IMR-90 (cell line): ENCODE measurements at regions not wholly inside any gene's neighbourhood (a gene's known extent, or its start where the extent isn't known, plus 50 kb on each side); places are given as distances from the start of the nearest gene placed in this dataset.

Experiments used
- ATAC-seq: fragments of 200-7000 bp; cut with Tn5 transposase; 2 replicates; pipeline ENCODE4 v1.9.1; 2020; ENCODE audit warnings: low read depth, mild to moderate bottlenecking, moderate library complexity
- BruUV-seq: library from RNA; stranded (reverse); fragments of 400-500 nt; replicated peaks from 2 replicates; lab custom pipeline; 2021; lab: Mats Ljungman, UMichigan
- CTCF ChIA-PET: fragments of 300-600 bp; formaldehyde crosslinking; extraction: SDS; loops from one replicate; lab custom pipeline; 2021; ENCODE audit warnings: antibody characterized with exemption; lab: Yijun Ruan, JAX
- POLR2A ChIA-PET: fragments of 300-600 bp; sonication (Branson Sonifier 250); formaldehyde crosslinking; loops from one replicate; lab custom pipeline; 2022; ENCODE audit warnings: antibody characterized with exemption; ENCODE audit not compliant: unreplicated experiment; lab: Charles Lee
- DNase-seq: peaks from one replicate; pipeline ENCODE4 v3.0.0; 2013
- H2AFZ ChIP-seq: replicated peaks from 2 replicates; pipeline ENCODE3; 2013; ENCODE audit warnings: low read length, mild to moderate bottlenecking; ENCODE audit not compliant: poor library complexity
- H2AK5ac ChIP-seq: 2 replicates; pipeline ENCODE4 v1.6.1; 2013; ENCODE audit warnings: low read depth, low read length, inconsistent platforms
- H2AK9ac ChIP-seq: replicated peaks from 2 replicates; pipeline ENCODE3; 2013; ENCODE audit warnings: mild to moderate bottlenecking, low read depth, low read length, moderate library complexity; ENCODE audit not compliant: poor library complexity
- H2BK120ac ChIP-seq: 2 replicates; pipeline ENCODE4 v1.6.1; 2013; ENCODE audit warnings: low read depth, low read length, inconsistent platforms
- H2BK15ac ChIP-seq: 3 replicates; pipeline ENCODE4 v1.6.1; 2013; ENCODE audit warnings: low read depth, low read length, inconsistent platforms
- H2BK20ac ChIP-seq: 2 replicates; pipeline ENCODE4 v1.6.1; 2013; ENCODE audit warnings: low read depth, mild to moderate bottlenecking, inconsistent platforms, low read length, moderate library complexity
- H2BK5ac ChIP-seq: 2 replicates; pipeline ENCODE4 v1.6.1; 2013; ENCODE audit warnings: mild to moderate bottlenecking, low read depth, low read length, inconsistent platforms; ENCODE audit not compliant: poor library complexity, severe bottlenecking
- H3K14ac ChIP-seq: replicated peaks from 2 replicates; pipeline ENCODE4 v1.6.1; 2013; ENCODE audit warnings: low read depth, low read length, inconsistent platforms
- H3K18ac ChIP-seq: 2 replicates; pipeline ENCODE4 v1.6.1; 2013; ENCODE audit warnings: low read depth, low read length, control low read depth
- H3K23ac ChIP-seq: 2 replicates; pipeline ENCODE4 v1.6.1; 2013; ENCODE audit warnings: low read depth, low read length, inconsistent platforms
- H3K27ac ChIP-seq: 2 replicates; pipeline ENCODE4 v1.5.1; 2013; ENCODE audit warnings: mild to moderate bottlenecking, control low read depth, low read length; ENCODE audit not compliant: insufficient read depth
- H3K27me3 ChIP-seq: 2 replicates; pipeline ENCODE4 v1.6.1; 2013; ENCODE audit warnings: low read length; ENCODE audit not compliant: control insufficient read depth, insufficient read depth
- H3K36me3 ChIP-seq: 2 replicates; pipeline ENCODE4 v1.6.1; 2013; ENCODE audit warnings: low read length, mixed read lengths; ENCODE audit not compliant: control insufficient read depth, insufficient read depth
- H3K4ac ChIP-seq: 2 replicates; pipeline ENCODE4 v1.6.1; 2013; ENCODE audit warnings: low read depth, low read length, inconsistent platforms
- H3K4me1 ChIP-seq: 2 replicates; pipeline ENCODE4 v1.6.1; 2013; ENCODE audit warnings: low read length, mixed read lengths; ENCODE audit not compliant: control insufficient read depth, insufficient read depth
- H3K4me2 ChIP-seq: 2 replicates; pipeline ENCODE4 v1.6.1; 2013; ENCODE audit warnings: low read depth, mild to moderate bottlenecking, control low read depth, low read length, moderate library complexity
- H3K4me3 ChIP-seq: 2 replicates; pipeline ENCODE4 v1.5.1; 2013; ENCODE audit warnings: low read depth, mild to moderate bottlenecking, control low read depth, low read length, moderate library complexity; ENCODE audit not compliant: insufficient read depth
- H3K56ac ChIP-seq: 2 replicates; pipeline ENCODE4 v1.6.1; 2013; ENCODE audit warnings: low read length, inconsistent platforms; ENCODE audit not compliant: insufficient read depth; ENCODE audit errors: extremely low read depth
- H3K79me1 ChIP-seq, 2 experiments: 2 replicates each; pipeline ENCODE4 v1.6.1; 2013; ENCODE audit warnings: low read length in 2 of 2, inconsistent platforms in 1 of 2, low read depth in 1 of 2
- H3K9ac ChIP-seq: 2 replicates; pipeline ENCODE4 v1.6.1; 2013; ENCODE audit warnings: low read depth, low read length, control low read depth
- H3K9me1 ChIP-seq: 2 replicates; pipeline ENCODE4 v1.6.1; 2013; ENCODE audit warnings: low read length, inconsistent platforms; ENCODE audit not compliant: insufficient read depth
- H3K9me3 ChIP-seq: 2 replicates; pipeline ENCODE4 v1.6.1; 2013; ENCODE audit warnings: low read length; ENCODE audit not compliant: control insufficient read depth, insufficient read depth
- H4K20me1 ChIP-seq: 2 replicates; pipeline ENCODE4 v1.6.1; 2013; ENCODE audit warnings: low read length, inconsistent platforms; ENCODE audit not compliant: insufficient read depth
- H4K5ac ChIP-seq: 2 replicates; pipeline ENCODE4 v1.6.1; 2013; ENCODE audit warnings: mild to moderate bottlenecking, low read depth, low read length, control low read depth
- H4K8ac ChIP-seq, 2 experiments: 2 replicates each; pipeline ENCODE4 v1.6.1; 2013; ENCODE audit warnings: low read depth in 2 of 2, low read length in 2 of 2, control low read depth in 1 of 2, inconsistent platforms in 1 of 2
- H4K91ac ChIP-seq: 2 replicates; pipeline ENCODE4 v1.6.1; 2013; ENCODE audit warnings: low read depth, low read length, inconsistent platforms; ENCODE audit not compliant: insufficient read depth
- CTCF ChIP-seq: conservative IDR thresholded peaks from 2 replicates; pipeline ENCODE4 v1.5.1; 2012; ENCODE audit warnings: mild to moderate bottlenecking, low read depth, low read length, improper control_type of control experiment
- MAZ ChIP-seq: IDR thresholded peaks from 2 replicates; pipeline ENCODE4 v1.6.1; 2012; ENCODE audit warnings: low read depth, mild to moderate bottlenecking, low read length, improper control_type of control experiment, moderate library complexity, borderline replicate concordance
- RFX5 ChIP-seq: IDR thresholded peaks from 2 replicates; pipeline ENCODE4 v1.8.0; 2012; ENCODE audit warnings: low read depth, mild to moderate bottlenecking, low read length, moderate library complexity
- USF2 ChIP-seq: fragments of 150-350 bp; IDR thresholded peaks from 2 replicates; pipeline ENCODE4 v1.6.1; 2017; ENCODE audit warnings: mild to moderate bottlenecking, antibody characterized with exemption, low read length, low read depth
- WGBS, 2 experiments: methylation state at CpG; one replicate each; pipeline versions ENCODE4 v1.1.5 to v1.1.7; 2013; ENCODE audit warnings: missing lambda C conversion rate in 2 of 2; ENCODE audit not compliant: insufficient read length in 1 of 2; ENCODE audit errors: extremely low coverage in 2 of 2; 5-methylcytosine and 5-hydroxymethylcytosine counted together
- dilution Hi-C: fragments of 300-500 bp; cut with HindIII; formaldehyde crosslinking; loops from one replicate; pipeline ENCODE4 v1.14.3; 2018; ENCODE audit warnings: low sequenced_read_pairs; ENCODE audit not compliant: unreplicated experiment
- in situ Hi-C: fragments of 300-500 bp; cut with MboI; formaldehyde crosslinking; loops from 3 replicates; pipeline ENCODE4 v1.14.3; 2019; ENCODE audit warnings: low sequenced_read_pairs, inconsistent platforms, mixed read lengths
- intact Hi-C: fragments of 100-400 bp; cut with micrococcal nuclease; formaldehyde crosslinking; loops from 2 replicates; pipeline ENCODE4 v1.10.0; 2022

- Histone ChIP-seq H2AK5ac (no peak overlapping the region), H3K27me3 (no peaks in the 10 kb centered on the region), H3K27ac (no peak overlapping the region), H2BK120ac (no peak overlapping the region), H2BK15ac (no peak overlapping the region), H3K18ac (no peak overlapping the region), H3K9me1 (no peaks in the 10 kb centered on the region), H2AK9ac (peak overlapping the region; percentile 31), H3K4me1 (no peaks in the 10 kb centered on the region), H3K56ac (no peak overlapping the region), H4K20me1 (no peaks in the 10 kb centered on the region), H3K23ac (no peak overlapping the region), H3K79me1 (no peaks in the 10 kb centered on the region), H2AFZ (no peak overlapping the region), H3K9me3 (peaks cover 11% of the 10 kb centered on the region), H4K91ac (no peak overlapping the region), H3K4me2 (no peak overlapping the region), H4K8ac (no peak overlapping the region), H2BK5ac (no peak overlapping the region), H3K4me3 (no peak overlapping the region), H3K36me3 (no peaks in the 10 kb centered on the region), H2BK20ac (no peak overlapping the region), H3K9ac (no peak overlapping the region), H3K4ac (no peak overlapping the region), H3K14ac (no peak overlapping the region), H4K5ac (no peak overlapping the region)
- no peak for ATAC-seq
- dilution Hi-C loops (no loop called here), in situ Hi-C loops (no loop called here), intact Hi-C loops (no loop called here)
- CTCF ChIA-PET, result interaction anchor here (1.1 kb wide), 1 partner anchor 26 kb away, joined by 4 read pairs; no protein-coding TSS in a partner anchor
- DNase-seq, result no peak
- no TSS peak for BruUV-seq
- TF ChIP-seq CTCF (no peak), USF2 (no peak), MAZ (no peak), RFX5 (no peak)
- 65% methylated on average over 4 of the region's 4 CpGs; no CpG with 5 or more reads in 1 of the 2 experiments for WGBS, 2 experiments
- POLR2A ChIA-PET, result no interaction called here
Observed at GRCh38 chr12:127267128-127267527, 999.8 kb upstream of the TMEM132C start.
